ENCODE measurements at regions not wholly inside any gene's neighbourhood (a gene's known extent, or its start where the extent isn't known, plus 50 kb on each side); places are given as distances from the start of the nearest gene placed in this dataset.
"Not testable (repeated sequence)": the region's sequence is repeated elsewhere in the genome, so short reads cannot be mapped to it uniquely, and the experiment has no call there.

GRCh38 chr1:69088571-69088970 lies 479.2 kb upstream of the LRRC7 start:
- DNase-seq, result no peak

- DNase-seq, result no peak
Observed at GRCh38 chr1:69090170-69090569, 477.6 kb upstream of the LRRC7 start.

GRCh38 chr1:69090752-69091151 lies 477.0 kb upstream of the LRRC7 start:
- DNase-seq, result no peak

DNA sequence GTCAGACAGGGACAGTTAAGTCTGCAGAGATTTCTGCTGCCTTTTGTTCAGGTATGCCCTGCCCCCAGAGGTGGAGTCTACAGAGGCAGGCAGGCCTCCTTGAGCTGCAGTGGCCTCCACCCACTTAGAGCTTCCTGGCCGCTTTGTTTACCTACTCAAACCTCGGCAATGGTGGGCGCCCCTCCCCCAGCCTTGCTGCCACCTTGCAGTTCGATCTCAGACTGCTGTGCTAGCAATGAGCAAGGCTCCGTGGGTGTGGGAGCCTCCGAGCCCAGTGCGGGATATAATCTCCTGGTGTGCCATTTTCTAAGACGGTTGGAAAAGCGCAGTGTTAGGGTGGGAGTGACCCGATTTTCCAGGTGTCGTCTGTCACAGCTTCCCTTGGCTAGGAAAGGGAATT lies 465.7 kb upstream of the LRRC7 start:
- DNase-seq, result not testable (repeated sequence)

DNA sequence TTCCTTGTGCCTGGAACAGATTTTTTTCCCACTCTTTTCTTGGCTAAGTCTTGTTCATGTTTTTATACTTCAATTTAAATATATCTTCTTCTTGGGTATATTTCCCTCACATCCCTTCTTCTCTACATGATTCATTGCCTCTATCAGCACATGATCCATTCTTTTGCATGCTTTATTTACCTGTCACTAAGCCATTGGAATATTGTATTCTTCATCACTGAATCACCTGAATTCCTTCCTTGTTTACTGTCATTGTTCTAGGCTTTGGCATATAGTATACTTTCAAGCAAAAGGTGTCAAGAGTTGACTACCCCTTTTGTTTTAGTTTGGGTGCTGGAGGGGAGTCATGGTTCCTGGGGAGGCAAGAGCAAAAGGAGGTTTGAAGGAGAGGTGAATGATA lies 464.5 kb upstream of the LRRC7 start:
- no peak for DNase-seq

DNA sequence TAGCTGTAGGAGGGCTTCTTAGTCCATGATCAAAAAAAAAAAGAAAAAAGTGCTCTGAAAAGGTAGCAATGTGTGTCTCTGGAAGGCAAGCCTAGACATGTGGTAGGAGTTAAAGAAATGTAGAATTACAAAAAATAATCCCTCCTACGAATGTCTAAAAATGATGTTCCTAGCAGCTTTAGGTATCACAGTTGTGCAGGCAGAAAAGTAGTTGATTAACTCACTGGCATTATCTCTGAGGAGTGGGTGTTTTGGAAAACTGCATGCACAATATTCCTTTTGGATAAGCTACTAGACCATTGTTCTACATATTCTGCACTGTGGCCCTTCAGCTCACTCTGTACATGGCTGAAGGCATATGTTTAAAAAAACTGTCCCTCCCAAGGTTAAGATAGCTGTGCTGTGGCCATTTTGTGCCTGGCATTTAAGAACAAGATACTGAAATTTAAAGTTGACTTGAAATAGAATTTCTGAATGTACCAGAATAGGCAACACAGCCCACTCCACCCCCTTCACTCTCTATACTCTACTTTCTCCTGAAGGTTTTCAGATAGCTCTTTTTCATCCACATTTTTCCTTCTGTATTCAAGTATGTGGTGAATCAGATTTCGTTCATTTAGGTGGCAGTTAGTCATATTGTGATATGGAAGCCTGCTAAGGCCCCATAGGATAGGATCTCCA lies 463.9 kb upstream of the LRRC7 start:
- DNase-seq, result no peak

- DNase-seq, result no peak
Observed at GRCh38 chr1:69104894-69105293, 462.8 kb upstream of the LRRC7 start.

- DNase-seq, result no peak
Observed at GRCh38 chr1:69109277-69109676, 458.4 kb upstream of the LRRC7 start.

- no peak for DNase-seq
Observed at GRCh38 chr1:69110851-69111250, 456.9 kb upstream of the LRRC7 start.

GRCh38 chr1:69120126-69120741 lies 447.5 kb upstream of the LRRC7 start:
- DNase-seq, result not testable (repeated sequence)

DNA sequence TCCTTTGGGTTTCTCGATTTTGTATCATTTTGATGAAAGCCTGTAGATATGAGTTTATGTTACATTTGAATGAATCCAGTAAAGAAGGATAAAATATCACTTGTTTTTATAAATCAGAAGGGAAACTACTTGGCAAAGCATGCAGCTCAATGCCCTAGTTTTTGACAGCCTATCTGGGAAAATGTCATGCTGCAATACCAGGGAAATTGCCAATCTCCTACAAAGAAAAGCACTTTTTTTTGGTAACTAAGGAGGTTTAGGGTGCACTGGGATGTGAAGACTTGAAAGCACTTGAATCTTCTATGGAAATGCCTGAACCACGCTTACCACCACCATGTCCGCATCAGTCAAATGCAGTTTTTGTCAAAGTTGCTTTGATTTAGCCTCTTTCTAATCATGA lies 446.9 kb upstream of the LRRC7 start:
- DNase-seq, result no peak

GRCh38 chr1:69121723-69122122 lies 446.0 kb upstream of the LRRC7 start:
- DNase-seq, result no peak

DNA sequence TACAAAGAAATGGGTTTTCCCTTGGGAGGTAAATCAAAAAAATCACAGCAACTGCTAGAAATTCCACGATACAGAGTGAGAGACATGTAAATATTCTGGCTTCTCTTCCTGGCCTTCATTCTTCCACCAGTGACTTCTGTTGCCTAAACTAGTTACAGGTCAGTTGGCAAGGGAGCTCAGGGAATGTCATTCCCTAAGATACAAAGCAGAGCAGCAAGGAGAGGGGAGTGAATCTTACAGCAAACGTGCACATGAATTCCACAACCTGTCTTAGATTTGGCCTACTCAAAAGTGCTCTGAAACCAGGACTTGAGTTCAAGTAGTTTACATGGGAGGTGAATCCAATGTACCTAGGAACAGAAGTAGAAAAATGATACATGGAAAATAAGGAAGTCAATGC lies 445.3 kb upstream of the LRRC7 start:
- no peak for DNase-seq

- DNase-seq, result no peak
Observed at GRCh38 chr1:69123486-69123885, 444.2 kb upstream of the LRRC7 start.

DNA sequence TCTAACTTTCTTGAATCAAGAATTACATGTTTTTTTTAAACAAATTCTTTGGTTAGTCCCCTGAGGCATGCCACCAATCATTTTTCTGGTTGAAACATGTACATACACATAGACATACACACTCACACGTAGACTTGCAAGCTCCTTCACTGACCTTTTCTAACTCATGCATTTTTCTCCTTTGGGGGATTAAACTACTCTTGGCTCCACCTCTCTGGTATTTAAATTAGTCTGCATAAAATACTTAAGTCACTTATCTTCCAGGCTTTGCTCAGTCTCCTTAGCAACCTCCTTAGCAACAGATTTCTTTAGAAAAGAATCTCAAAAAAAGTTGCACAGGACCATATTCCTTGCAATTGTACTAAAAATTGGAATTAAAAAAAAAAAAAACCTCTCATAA lies 440.9 kb upstream of the LRRC7 start:
- no peak for DNase-seq

- no peak for DNase-seq
Observed at GRCh38 chr1:69128204-69128603, 439.5 kb upstream of the LRRC7 start.

- DNase-seq, result no peak
Observed at GRCh38 chr1:69129538-69129937, 438.2 kb upstream of the LRRC7 start.

DNA sequence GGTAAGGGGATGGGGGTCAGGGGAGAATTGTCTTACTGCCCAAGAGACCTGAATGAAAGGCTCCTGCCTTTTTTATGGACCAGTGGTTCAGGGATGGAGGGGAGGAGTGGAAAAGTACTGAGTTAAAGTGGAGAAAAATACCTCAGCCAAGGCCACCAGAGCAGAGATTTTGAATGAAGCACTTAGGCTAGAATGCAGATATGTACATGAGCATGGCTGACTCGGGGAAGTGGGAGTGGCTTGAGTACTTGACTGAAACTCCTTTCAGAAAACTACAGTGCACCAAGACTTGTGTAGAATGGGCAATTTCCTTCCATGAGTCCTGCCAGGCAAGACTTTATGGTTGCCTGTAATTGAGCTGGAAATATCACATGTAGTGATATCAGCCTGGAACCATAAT lies 429.6 kb upstream of the LRRC7 start:
- DNase-seq, result peak; percentile 28

GRCh38 chr1:69139007-69139406 lies 428.7 kb upstream of the LRRC7 start:
- peak; percentile 97 for DNase-seq

DNA sequence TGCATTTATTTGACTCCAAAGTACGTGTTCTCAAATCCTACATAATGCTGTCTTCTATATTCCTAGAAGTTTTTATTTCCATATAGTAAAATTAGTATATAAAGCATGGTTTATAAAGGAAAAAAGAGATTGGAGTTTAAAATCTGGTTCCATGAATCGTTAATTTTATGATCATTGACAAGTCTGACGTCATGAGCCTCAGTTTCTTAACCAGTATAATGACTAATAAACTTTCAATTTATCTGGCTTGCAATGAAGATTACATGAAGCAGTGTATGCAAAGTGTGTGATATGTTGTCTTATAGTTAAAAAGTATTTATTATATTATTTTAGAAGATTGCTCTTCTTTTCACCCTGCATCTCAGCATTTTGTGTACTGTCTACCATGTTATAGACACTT lies 421.4 kb upstream of the LRRC7 start:
- DNase-seq, result no peak

DNA sequence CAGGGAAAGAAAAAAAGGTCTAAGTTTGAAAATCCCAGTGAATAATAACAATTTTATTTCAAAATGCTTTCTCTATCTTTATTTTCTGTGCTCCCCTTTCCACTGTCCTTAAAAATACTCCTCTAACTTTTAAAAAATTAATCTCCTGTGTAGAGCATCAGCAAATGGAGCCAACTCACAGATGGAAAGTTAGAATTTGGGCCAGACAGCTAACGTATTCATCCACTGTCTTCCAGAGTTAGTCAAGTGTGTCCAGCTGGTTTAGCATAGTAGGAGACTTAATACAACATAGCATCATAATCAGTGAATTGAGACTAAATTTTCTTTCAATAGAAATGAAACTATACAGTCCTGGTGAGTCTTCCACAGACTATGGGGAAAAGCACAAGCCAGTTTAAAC lies 419.0 kb upstream of the LRRC7 start:
- DNase-seq, result peak; percentile 60

GRCh38 chr1:69157046-69157756 lies 410.5 kb upstream of the LRRC7 start:
- no peak for DNase-seq

DNA sequence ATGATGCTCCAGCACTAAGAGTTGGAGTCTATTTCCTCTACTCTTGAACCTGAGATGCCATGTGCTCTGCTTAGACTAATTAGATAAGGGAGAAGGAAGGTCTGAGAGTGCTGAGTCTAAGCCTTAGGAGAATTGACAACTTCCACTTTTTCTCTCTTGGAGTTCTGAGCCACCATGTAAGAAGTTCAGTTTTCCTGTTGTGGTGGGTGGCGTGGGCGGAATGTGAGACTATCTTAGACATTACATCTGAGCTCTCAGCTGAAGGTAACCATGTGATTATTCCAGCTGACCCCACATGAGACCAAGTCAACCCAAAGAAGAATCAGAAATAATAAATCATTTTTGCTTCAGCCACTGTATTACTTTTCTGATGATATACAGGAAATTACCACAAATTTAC lies 404.5 kb upstream of the LRRC7 start:
- DNase-seq, result no peak

DNA sequence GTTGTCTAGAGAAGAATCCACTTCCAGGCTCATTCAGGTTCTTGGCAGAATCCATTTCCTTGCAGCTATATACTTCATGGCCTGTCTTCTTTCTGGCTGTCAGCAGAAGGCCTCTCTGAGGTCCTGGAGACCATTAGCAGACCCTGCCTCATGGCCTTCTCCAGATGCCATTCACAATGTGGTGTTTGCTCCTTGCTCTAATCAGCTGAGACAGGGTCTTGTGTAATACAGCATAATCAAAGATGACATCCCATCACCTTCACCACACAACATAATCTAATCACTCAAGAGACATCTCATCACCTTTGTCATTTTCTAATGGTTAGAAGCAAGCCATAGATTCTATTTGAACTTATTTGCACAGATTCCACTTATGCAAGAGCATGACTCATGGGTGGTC lies 403.9 kb upstream of the LRRC7 start:
- DNase-seq, result no peak
